HCT116 (cell line): ENCODE measurements at regions not wholly inside any gene's neighbourhood (a gene's known extent, or its start where the extent isn't known, plus 50 kb on each side); places are given as distances from the start of the nearest gene placed in this dataset.

ENCODE experiments used
- ATAC-seq: fragments of 200-7000 bp; cut with Tn5 transposase; 2 replicates; pipeline ENCODE4 v1.9.1; 2020; ENCODE audit warnings: mild to moderate bottlenecking, moderate library complexity
- BruUV-seq: library from RNA; stranded (reverse); fragments of 400-500 nt; replicated peaks from 2 replicates; lab custom pipeline; 2021; lab: Mats Ljungman, UMichigan
- CTCF ChIA-PET: fragments of 300-600 bp; sonication (Branson Sonifier 250); formaldehyde crosslinking; loops from one replicate; lab custom pipeline; 2021; ENCODE audit warnings: antibody characterized with exemption; lab: Charles Lee
- POLR2A ChIA-PET: fragments of 300-600, 350-600 bp; sonication (Branson Sonifier 250); formaldehyde crosslinking; loops from one replicate; lab custom pipeline; 2021; ENCODE audit warnings: antibody characterized with exemption; lab: Charles Lee
- RAD21 ChIA-PET, 2 experiments: fragments of 300-600 bp; sonication (Branson Sonifier 250); formaldehyde crosslinking; loops; one replicate each; lab custom pipeline; 2023; ENCODE audit warnings: low total read pairs in 2 of 2; ENCODE audit not compliant: uncharacterized antibody in 2 of 2, unreplicated experiment in 2 of 2, low non-redundant PET in 1 of 2; lab: Charles Lee
- DNase-seq: peaks from one replicate; pipeline ENCODE4 v3.0.0-alpha.2; 2010; ENCODE audit warnings: low read depth, low spot score
- H2AFZ ChIP-seq: fragments of 200-600 bp; shearing (Covaris generic), sonication (generic); 2 replicates; pipeline ENCODE4 v1.6.1; 2017; ENCODE audit warnings: low read depth, mixed run types, mixed read lengths, antibody characterized with exemption, low read length; ENCODE audit not compliant: poor library complexity, severe bottlenecking
- H3K27ac ChIP-seq: 2 replicates; pipeline ENCODE4 v1.5.1; 2012; ENCODE audit warnings: low read depth, low read length
- H3K27me3 ChIP-seq: fragments of 200-600 bp; sonication (generic); 2 replicates; pipeline ENCODE4 v1.6.1; 2016; ENCODE audit warnings: mixed run types, low read length, mixed read lengths; ENCODE audit not compliant: insufficient read depth
- H3K36me3 ChIP-seq, 2 experiments: fragments of 200-500 bp in 1 of 2; fragments of 200-600 bp in 1 of 2; sonication (Bioruptor generic) in 1 of 2; sonication (generic) in 1 of 2; 2 replicates each; pipeline versions ENCODE4 v1.5.1 to v1.6.1; 2014 to 2016; ENCODE audit warnings: low read length in 2 of 2, inconsistent platforms in 1 of 2, mixed read lengths in 1 of 2, mixed run types in 1 of 2; ENCODE audit not compliant: insufficient read depth in 2 of 2, control insufficient read depth in 1 of 2
- H3K4me1 ChIP-seq, 2 experiments: fragments of 200-600 bp in 1 of 2; sonication (generic) in 1 of 2; 2 replicates each; pipeline versions ENCODE4 v1.5.1 to v1.6.1; 2012 to 2017; ENCODE audit warnings: low read length in 2 of 2, inconsistent platforms in 1 of 2, mild to moderate bottlenecking in 1 of 2, mixed read lengths in 1 of 2, mixed run types in 1 of 2, moderate library complexity in 1 of 2; ENCODE audit not compliant: insufficient read depth in 2 of 2, control insufficient read depth in 1 of 2
- H3K4me2 ChIP-seq: fragments of 200-600 bp; sonication (generic); 2 replicates; pipeline ENCODE4 v1.6.1; 2017; ENCODE audit warnings: mixed run types, low read length, mixed read lengths
- H3K4me3 ChIP-seq, 2 experiments: fragments of 200-600 bp in 1 of 2; sonication (generic) in 1 of 2; replicated peaks in 1 of 2; 2 replicates each; pipeline ENCODE4 v1.5.1; 2011 to 2016; ENCODE audit warnings: low read length in 2 of 2, control low read depth in 1 of 2, low read depth in 1 of 2, mild to moderate bottlenecking in 1 of 2, mixed read lengths in 1 of 2, mixed run types in 1 of 2
- H3K79me2 ChIP-seq: fragments of 200-600 bp; sonication (generic); 2 replicates; pipeline ENCODE4 v1.6.1; 2017; ENCODE audit warnings: mild to moderate bottlenecking, mixed run types, low read length, moderate library complexity, mixed read lengths; ENCODE audit not compliant: insufficient read depth
- H3K9ac ChIP-seq: fragments of 200-600 bp; sonication (generic); 2 replicates; pipeline ENCODE4 v1.6.1; 2016; ENCODE audit warnings: low read length, mixed read lengths
- H3K9me2 ChIP-seq: fragments of 200-600 bp; sonication (generic), shearing (Covaris generic); 2 replicates; pipeline ENCODE4 v1.6.1; 2017; ENCODE audit warnings: mixed run types, mild to moderate bottlenecking, moderate library complexity; ENCODE audit not compliant: insufficient read depth
- H3K9me3 ChIP-seq, 2 experiments: fragments of 200-500 bp in 1 of 2; fragments of 200-600 bp in 1 of 2; sonication (Bioruptor generic) in 1 of 2; sonication (generic) in 1 of 2; 2 replicates each; pipeline ENCODE4 v1.6.1; 2014 to 2017; ENCODE audit warnings: low read length in 2 of 2, mixed read lengths in 2 of 2, inconsistent platforms in 1 of 2, low read depth in 1 of 2, mild to moderate bottlenecking in 1 of 2, mixed run types in 1 of 2, moderate library complexity in 1 of 2; ENCODE audit not compliant: control insufficient read depth in 1 of 2, insufficient read depth in 1 of 2
- H4K20me1 ChIP-seq: fragments of 200-600 bp; sonication (generic), shearing (Covaris generic); 2 replicates; pipeline ENCODE4 v1.6.1; 2017; ENCODE audit warnings: mixed run types, mild to moderate bottlenecking, moderate library complexity; ENCODE audit not compliant: insufficient read depth
- EGR1 ChIP-seq: IDR thresholded peaks from 2 replicates; pipeline ENCODE4 v1.6.1; 2012; ENCODE audit warnings: low read depth
- EZH2phosphoT487 ChIP-seq: fragments of 200-600 bp; IDR thresholded peaks from 2 replicates; pipeline ENCODE4 v1.6.1; 2018; ENCODE audit warnings: antibody characterized with exemption, borderline replicate concordance
- FOSL1 ChIP-seq: IDR thresholded peaks from 2 replicates; pipeline ENCODE4 v1.6.1; 2012; ENCODE audit warnings: low read depth
- JUND ChIP-seq: IDR thresholded peaks from 2 replicates; pipeline ENCODE4 v1.6.1; 2012
- POLR2A ChIP-seq: IDR thresholded peaks from 2 replicates; pipeline ENCODE4 v1.7.0; 2011; ENCODE audit warnings: borderline replicate concordance; ENCODE audit not compliant: insufficient read depth, insufficient read length; ENCODE audit errors: extremely low read depth
- POLR2AphosphoS5 ChIP-seq: IDR thresholded peaks from 2 replicates; pipeline ENCODE4 v1.6.1; 2011; ENCODE audit warnings: mild to moderate bottlenecking, low read depth, low read length, moderate library complexity
- RAD21 ChIP-seq: IDR thresholded peaks from 2 replicates; pipeline ENCODE4 v1.6.1; 2012; ENCODE audit warnings: low read depth, mild to moderate bottlenecking
- SIN3A ChIP-seq: IDR thresholded peaks from 2 replicates; pipeline ENCODE4 v1.6.1; 2012; ENCODE audit warnings: low read depth
- SP1 ChIP-seq: IDR thresholded peaks from 2 replicates; pipeline ENCODE4 v1.6.1; 2012; ENCODE audit warnings: low read depth
- SRF ChIP-seq: IDR thresholded peaks from 2 replicates; pipeline ENCODE4 v1.6.1; 2012; ENCODE audit warnings: low read depth
- ZNF274 ChIP-seq: fragments of 200-500 bp; sonication (Bioruptor generic); IDR thresholded peaks from 2 replicates; pipeline ENCODE4 v1.6.1; 2014; ENCODE audit warnings: mild to moderate bottlenecking, low read depth, low read length, inconsistent platforms
- intact Hi-C: fragments of 100-400 bp; cut with micrococcal nuclease; formaldehyde crosslinking; loops from 2 replicates; pipeline ENCODE4 v1.10.0; 2022
- TF ChIP-seq, protein P1 (sequence below): IDR thresholded peaks from 2 replicates; pipeline ENCODE4 v1.6.1; 2011; ENCODE audit warnings: mild to moderate bottlenecking, low read length, moderate library complexity; ENCODE audit not compliant: insufficient replicate concordance; ENCODE audit errors: extremely low read depth
- TF ChIP-seq, protein P2 (sequence below): IDR thresholded peaks from 2 replicates; pipeline ENCODE4 v1.6.1; 2012; ENCODE audit warnings: low read depth
- TF ChIP-seq, protein P3 (sequence below), 3 experiments: fragments of 200-600 bp in 1 of 3; sonication (generic) in 1 of 3; IDR thresholded peaks in 2 of 3; conservative IDR thresholded peaks in 1 of 3; 2 replicates each; pipeline ENCODE4 v1.5.1; 2012 to 2017; ENCODE audit warnings: low read depth in 2 of 3, low read length in 2 of 3, antibody characterized with exemption in 1 of 3, borderline replicate concordance in 1 of 3, control low read depth in 1 of 3, mild to moderate bottlenecking in 1 of 3, mixed read lengths in 1 of 3, mixed run types in 1 of 3, moderate library complexity in 1 of 3; ENCODE audit not compliant: insufficient read depth in 1 of 3

DNA sequence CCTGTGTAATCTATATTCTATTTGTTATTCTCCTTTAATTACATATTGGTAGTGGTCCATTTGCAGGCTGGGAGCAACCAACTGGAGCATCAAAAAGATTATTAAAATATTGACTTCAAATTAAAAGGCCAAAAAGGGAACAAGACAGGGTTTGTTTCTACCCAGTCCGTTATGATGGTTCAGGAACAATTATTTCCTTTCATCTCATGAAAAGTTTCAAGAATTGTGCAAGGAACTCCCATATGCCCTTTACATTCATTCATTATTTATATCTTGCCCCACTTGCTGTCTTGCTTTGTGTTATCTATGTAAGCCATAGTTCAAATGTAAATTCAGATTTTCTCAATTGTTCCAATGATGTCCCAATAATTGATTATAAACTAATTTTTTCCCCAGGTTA, 58.7 kb upstream of the TLE1 start (continued):
- TF ChIP-seq, protein P1, sequence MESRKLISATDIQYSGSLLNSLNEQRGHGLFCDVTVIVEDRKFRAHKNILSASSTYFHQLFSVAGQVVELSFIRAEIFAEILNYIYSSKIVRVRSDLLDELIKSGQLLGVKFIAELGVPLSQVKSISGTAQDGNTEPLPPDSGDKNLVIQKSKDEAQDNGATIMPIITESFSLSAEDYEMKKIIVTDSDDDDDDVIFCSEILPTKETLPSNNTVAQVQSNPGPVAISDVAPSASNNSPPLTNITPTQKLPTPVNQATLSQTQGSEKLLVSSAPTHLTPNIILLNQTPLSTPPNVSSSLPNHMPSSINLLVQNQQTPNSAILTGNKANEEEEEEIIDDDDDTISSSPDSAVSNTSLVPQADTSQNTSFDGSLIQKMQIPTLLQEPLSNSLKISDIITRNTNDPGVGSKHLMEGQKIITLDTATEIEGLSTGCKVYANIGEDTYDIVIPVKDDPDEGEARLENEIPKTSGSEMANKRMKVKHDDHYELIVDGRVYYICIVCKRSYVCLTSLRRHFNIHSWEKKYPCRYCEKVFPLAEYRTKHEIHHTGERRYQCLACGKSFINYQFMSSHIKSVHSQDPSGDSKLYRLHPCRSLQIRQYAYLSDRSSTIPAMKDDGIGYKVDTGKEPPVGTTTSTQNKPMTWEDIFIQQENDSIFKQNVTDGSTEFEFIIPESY = no peak
- no peak for TF ChIP-seq EZH2phosphoT487

DNA sequence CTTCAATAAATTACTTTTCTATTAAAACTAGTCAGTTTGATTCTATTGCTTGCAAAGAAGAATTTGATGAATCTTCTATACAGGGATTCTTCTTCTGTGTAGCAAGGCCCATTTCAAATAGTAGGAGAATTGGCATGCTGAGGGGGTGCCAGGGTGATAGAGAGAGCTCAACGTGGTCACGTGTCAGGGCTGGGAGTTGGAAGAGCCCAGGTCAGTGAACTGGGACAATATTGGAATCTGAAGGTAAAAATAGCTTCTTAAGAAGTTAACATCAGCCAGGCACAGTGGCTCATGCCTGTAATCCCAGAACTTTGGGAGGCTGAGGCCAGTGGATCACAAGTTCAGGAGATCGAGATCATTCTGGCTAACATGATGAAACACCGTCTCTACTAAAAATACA, 64.1 kb upstream of the TLE1 start:
- Histone ChIP-seq H3K9me2 (no peaks in the 10 kb centered on the region), H3K4me3 (no peak overlapping the region), H4K20me1 (no peaks in the 10 kb centered on the region), H3K27ac (no peak overlapping the region), H3K9ac (no peak overlapping the region), H3K4me2 (no peak overlapping the region), H2AFZ (no peak overlapping the region), H3K27me3 (no peaks in the 10 kb centered on the region), H3K4me1 (no peaks in the 10 kb centered on the region), H3K79me2 (no peaks in the 10 kb centered on the region), H3K9me3 (no peaks in the 10 kb centered on the region), H3K36me3 (no peaks in the 10 kb centered on the region)
- no peak for ATAC-seq
- POLR2A ChIA-PET = no interaction called here
- RAD21 ChIA-PET = no interaction called here
- intact Hi-C loops = no loop called here
- no peak for DNase-seq
- TF ChIP-seq SP1 = no peak
- TF ChIP-seq, protein P2, sequence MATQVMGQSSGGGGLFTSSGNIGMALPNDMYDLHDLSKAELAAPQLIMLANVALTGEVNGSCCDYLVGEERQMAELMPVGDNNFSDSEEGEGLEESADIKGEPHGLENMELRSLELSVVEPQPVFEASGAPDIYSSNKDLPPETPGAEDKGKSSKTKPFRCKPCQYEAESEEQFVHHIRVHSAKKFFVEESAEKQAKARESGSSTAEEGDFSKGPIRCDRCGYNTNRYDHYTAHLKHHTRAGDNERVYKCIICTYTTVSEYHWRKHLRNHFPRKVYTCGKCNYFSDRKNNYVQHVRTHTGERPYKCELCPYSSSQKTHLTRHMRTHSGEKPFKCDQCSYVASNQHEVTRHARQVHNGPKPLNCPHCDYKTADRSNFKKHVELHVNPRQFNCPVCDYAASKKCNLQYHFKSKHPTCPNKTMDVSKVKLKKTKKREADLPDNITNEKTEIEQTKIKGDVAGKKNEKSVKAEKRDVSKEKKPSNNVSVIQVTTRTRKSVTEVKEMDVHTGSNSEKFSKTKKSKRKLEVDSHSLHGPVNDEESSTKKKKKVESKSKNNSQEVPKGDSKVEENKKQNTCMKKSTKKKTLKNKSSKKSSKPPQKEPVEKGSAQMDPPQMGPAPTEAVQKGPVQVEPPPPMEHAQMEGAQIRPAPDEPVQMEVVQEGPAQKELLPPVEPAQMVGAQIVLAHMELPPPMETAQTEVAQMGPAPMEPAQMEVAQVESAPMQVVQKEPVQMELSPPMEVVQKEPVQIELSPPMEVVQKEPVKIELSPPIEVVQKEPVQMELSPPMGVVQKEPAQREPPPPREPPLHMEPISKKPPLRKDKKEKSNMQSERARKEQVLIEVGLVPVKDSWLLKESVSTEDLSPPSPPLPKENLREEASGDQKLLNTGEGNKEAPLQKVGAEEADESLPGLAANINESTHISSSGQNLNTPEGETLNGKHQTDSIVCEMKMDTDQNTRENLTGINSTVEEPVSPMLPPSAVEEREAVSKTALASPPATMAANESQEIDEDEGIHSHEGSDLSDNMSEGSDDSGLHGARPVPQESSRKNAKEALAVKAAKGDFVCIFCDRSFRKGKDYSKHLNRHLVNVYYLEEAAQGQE = no peak
- TF ChIP-seq, protein P3, sequence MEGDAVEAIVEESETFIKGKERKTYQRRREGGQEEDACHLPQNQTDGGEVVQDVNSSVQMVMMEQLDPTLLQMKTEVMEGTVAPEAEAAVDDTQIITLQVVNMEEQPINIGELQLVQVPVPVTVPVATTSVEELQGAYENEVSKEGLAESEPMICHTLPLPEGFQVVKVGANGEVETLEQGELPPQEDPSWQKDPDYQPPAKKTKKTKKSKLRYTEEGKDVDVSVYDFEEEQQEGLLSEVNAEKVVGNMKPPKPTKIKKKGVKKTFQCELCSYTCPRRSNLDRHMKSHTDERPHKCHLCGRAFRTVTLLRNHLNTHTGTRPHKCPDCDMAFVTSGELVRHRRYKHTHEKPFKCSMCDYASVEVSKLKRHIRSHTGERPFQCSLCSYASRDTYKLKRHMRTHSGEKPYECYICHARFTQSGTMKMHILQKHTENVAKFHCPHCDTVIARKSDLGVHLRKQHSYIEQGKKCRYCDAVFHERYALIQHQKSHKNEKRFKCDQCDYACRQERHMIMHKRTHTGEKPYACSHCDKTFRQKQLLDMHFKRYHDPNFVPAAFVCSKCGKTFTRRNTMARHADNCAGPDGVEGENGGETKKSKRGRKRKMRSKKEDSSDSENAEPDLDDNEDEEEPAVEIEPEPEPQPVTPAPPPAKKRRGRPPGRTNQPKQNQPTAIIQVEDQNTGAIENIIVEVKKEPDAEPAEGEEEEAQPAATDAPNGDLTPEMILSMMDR (IDR thresholded peaks at IDR 0.05 in 2 of 3, conservative IDR thresholded peaks at IDR 0.05 in 1 of 3; ENCODE audit: borderline replicate concordance in 1 of 3, insufficient read depth in 1 of 3, low read depth in 2 of 3, low read length in 2 of 3) = no peak
- TF ChIP-seq JUND = no peak
- TF ChIP-seq SRF = no peak
- TF ChIP-seq FOSL1 = no peak
- TF ChIP-seq POLR2AphosphoS5 = no peak
- TF ChIP-seq, protein P1 = no peak
- no peak for TF ChIP-seq EGR1
- TF ChIP-seq ZNF274 = no peak
- TF ChIP-seq SIN3A = no peak
- no peak for TF ChIP-seq POLR2A
- no peak for TF ChIP-seq RAD21
- no TSS peak for BruUV-seq
- CTCF ChIA-PET = no interaction called here
